Endometrium (tissue), 2 donors: ENCODE measurements at regions not wholly inside any gene's neighbourhood (a gene's known extent, or its start where the extent isn't known, plus 50 kb on each side); places are given as distances from the start of the nearest gene placed in this dataset.
"Not testable (repeated sequence)": the region's sequence is repeated elsewhere in the genome, so short reads cannot be mapped to it uniquely, and the experiment has no call there.

Experiments
- FAIRE-seq: peaks from 2 replicates; lab custom pipeline; 2012; peaks lifted over from hg19 to GRCh38; lab: Jason Lieb, UNC
- donor health status: control.
- donor health status: control.

DNA sequence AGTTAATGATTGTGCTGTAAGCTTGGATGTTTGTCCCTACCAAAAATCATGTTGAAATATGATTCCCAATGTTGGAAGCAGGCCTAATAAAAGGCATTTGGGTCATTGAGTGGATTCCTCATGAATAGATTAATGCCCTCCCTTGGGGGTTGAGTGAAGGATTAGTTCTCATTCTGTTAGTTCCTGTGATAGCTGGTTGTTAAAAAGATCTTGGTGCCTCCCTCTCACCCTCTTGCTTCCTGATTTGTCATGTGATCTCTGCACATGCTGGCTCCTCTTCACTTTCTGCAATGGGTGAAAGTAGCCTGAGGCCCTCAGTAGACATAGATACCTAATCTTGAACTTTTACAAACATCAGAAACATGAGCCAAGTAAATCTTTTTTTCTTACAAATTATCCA lies 115.6 kb upstream of the HCRTR2 start:
- no peak for FAIRE-seq

DNA sequence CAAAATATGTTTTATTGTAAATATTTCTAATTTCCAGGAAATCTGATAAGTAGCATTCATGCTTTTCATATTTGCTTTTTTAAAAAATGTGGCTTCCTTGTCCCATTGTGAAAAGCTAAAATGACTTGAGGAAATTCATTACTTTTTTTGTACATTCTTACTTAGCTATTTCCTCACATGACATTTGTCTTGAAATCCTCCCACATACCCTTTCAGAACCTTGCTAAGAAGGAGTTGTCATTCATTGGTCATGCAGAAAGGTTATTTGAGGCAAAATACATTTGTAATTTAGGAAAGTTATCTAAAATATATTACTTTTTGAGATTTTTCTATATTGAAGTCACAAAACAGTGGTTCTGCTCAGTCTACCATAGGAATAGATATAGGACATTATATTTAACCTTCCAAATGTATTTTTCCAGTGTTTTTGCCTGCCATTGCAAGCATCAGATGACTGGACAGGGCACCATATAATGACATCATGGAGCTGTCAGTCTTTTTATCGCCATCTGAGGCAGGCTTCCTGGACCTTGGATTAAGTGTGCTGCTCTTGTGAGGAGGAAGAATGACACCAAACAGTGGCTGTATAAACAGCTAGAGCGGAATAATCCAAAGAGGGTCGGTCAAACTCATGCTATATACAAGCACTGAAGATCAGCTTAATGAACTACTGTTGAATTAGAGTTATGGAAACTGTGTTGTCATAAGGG lies 109.4 kb upstream of the HCRTR2 start:
- no peak for FAIRE-seq

DNA sequence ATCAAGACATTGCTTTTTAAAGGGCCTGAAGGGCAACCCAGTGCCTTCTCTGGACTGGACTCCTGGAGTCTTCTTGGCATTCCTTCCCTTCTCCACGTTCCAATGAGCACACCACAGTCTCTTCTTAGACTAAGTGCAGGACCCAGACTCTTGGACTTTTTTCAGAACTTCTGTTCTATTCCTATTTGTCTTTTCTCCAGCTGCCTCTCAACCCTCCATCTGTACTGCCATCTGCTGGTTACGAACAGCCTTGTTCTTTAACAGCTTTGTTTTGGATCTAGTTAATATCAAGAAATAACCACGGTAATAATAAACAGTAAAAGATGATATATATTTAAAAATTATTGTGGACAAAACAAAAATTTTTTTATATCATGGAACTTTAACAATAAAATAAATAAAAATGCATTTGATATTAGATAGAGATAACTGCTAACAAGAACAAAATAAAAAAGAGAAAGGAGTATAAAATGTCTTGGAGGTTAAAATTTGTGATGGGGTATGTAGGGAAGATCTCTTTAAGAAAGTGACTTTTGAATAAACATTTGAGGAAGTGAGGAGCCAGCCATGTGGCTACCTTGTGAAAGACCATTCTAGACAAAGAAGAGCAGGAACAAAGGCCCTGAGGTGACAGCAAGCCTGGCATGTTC lies 105.1 kb upstream of the HCRTR2 start:
- peak; percentile 86 for FAIRE-seq

DNA sequence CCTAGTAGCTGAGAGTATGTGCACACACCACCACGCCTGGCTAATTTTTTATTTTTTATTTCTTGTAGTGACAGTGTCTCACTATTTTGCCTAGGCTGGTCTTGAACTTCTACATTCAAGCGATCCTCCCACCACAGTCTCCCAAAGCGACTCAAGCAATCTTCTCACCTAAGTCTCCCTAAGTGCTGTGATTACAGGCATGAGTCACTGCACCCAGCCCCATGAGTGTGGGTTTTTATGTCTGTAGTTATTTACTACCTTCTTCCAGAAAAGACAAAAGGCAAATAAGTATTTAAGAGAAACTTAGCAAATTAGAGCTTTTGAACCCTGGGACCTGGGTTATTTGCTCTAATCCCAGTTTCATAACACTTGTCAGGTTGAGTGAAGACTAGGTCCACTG lies 92.3 kb upstream of the HCRTR2 start:
- FAIRE-seq: no peak

DNA sequence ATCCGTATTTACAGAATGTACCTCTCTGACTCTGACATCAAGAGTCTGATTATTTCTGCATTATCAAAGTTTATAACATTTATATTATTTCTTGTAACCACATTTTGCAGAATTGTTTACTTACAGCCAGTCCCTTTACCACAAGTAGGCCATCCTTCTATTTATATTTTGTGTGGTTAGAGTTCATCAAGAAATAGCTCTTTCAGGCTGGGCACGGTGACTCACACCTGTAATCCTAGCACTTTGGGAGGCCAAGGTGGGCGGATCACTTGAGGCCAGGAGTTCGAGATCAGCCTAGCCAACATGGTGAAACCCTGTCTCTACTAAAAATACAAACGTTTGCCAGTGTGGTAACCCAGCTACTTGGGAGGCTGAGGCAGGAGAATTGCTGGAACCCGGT lies 86.3 kb upstream of the HCRTR2 start:
- FAIRE-seq: not testable (repeated sequence)

DNA sequence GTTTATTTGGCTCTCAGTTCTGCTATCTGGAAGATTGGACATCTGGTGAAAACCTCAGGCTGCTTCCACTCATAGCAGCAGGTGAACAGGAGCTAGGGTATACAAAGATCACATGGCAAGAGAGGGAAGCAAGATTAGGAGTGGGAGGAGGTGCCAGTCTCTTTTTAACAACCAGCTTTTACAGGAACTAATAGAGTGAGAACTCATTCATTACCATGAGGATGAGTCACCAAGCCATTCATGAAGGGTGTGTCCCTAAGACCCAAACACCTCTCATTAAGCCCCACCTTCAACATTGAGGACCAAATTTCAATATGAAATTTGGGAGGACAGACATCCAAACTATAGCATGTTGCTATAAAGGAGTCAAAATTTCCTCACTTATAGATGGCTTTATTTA lies 85.4 kb upstream of the HCRTR2 start:
- FAIRE-seq: no peak

DNA sequence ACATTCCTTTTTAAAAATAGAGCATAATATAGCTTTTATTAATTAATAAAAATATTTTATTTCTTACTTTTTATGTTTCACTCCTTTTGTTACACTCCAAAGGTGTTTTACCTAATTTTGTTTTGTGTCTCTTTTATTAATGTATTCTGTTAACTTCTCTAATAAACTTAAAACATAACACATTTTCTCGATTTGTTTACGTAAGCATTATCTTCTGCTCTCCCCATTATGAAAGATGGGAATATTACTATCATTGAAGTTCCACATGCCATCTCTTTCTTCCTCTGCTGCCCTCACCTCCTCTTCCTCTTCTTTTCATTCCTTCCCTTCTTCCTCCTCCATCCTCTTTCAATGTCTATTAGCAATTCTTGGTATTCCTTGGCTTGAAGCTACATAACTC lies 85.0 kb upstream of the HCRTR2 start:
- FAIRE-seq: no peak

DNA sequence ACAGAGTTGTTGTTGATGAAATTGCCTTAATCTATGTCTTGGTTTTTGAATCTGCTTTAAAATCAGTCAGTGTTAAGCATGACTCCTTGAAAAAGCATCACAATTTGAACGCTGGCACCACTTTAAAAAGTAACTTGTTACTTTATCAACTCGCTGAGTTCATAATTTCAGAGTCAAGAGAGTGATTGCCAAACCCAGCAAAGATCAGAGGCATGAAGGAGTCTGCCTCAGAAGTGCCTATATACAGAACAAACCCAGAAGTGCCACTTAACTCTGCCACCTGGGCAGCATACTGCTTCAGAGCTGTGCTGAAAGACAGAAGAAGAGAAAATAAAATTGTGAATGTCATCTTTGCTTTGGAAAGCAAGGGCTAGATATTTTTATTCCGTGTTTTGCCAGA lies 73.6 kb upstream of the HCRTR2 start:
- no peak for FAIRE-seq

DNA sequence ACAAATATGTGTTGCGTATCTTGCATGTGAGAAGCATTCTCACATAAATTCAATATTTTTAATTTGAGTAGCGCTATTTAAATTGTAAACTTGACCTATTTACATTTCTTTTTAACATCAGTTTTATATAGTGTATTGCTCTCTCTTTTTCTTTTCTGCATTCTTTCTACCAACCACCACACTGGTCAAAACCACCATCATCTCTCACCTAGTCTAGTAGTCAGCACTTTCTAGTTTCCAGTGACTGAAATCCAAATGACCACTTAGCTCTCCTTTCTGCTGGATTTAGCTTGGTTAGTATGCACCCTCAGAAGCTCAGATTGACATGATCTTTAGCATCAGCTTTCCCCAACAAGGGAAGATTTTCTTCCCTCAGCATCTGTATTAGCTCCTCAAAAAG lies 73.2 kb upstream of the HCRTR2 start:
- FAIRE-seq: no peak

DNA sequence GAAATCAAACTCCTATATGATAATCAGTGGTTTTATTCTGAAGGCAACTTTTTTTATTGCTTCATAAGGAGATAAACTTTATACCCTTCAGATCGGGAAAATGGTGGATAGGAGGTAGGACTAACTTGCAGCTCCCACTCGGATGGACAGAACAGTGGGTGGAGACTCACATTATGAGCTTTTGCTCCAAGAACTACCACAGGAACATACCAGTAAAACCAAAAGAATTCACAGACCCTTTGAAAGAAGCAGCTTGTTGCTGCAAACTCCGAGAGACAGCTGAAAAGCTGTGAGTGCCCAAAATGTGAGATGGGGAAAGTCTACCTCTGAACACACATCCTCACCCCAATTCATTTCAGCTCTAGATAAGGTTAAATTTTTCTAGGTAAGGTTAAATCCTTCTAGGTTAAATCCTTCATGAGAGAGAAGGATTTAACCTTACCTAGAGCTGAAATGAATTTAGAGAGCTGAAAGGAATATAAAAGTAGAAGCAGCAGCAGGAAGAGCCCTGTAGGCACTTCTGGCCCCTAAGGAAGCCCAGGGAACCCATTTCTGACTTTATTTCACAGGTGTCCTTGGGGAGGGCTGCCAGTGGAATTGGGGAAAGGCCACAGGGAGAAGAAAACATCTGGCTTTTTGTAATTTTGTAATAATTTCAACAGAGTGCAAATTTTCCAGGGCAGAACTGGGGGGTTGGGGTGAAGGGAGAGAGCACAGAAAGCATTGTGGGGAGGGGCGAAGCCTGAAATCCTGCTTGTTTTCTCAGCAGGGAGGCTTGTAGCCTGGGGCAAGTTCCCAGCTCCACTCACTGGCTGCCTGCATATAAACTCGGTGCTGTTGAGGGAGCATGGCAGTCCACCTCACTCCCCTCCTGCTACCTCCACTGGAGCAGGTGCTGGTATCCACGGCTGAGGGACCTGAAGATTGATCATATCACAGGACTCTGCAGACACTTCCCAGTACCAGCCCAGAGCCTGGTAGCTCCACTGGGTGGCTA lies 65.9 kb upstream of the HCRTR2 start:
- no peak for FAIRE-seq

DNA sequence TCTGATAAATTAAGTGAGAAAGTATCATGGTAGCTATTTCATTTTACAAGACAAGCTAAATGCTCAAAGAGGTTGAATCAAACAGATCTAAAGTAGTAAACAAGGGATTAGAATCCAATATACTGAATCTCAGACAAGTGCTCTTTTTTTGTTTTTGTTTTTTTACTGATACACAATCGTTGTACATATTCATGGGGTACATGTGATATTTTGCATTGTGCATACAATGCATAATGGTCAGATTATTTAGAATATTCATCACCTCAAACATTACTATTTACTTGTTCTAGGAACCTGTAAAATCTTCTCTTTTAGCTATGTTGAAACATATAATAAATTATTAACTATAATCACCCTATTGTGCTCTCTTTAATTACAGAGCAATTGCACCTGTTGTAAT lies 57.0 kb upstream of the HCRTR2 start:
- FAIRE-seq: no peak

DNA sequence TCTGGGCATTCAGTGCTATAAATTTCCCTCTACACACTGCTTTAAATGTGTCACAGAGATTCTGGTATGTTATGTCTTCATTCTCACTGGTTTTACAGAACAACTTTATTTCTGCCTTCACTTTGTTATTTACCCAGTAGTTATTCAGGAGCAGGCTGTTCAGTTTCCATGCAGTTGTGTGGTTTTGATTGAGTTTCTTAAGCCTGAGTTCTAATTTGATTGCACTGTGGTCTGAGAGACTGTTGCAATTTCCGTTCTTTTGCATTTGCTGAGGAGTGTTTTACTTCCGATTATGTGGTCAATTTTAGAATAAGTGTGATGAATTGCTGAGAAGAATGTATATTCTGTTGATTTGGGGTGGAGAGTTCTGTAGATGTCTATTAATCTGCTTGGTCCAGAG lies 50.1 kb upstream of the HCRTR2 start:
- not testable (repeated sequence) for FAIRE-seq
